Loucy (cell line): ENCODE measurements at regions not wholly inside any gene's neighbourhood (a gene's known extent, or its start where the extent isn't known, plus 50 kb on each side); places are given as distances from the start of the nearest gene placed in this dataset.

Source experiments
- H2AFZ ChIP-seq: fragments of 200-600 bp; sonication (generic); 2 replicates; pipeline ENCODE4 v1.6.0; 2016; ENCODE audit warnings: antibody characterized with exemption, mild to moderate bottlenecking, low read length, moderate library complexity
- H3F3A ChIP-seq: fragments of 200-600 bp; 2 replicates; pipeline ENCODE4 v1.6.0; 2016; ENCODE audit warnings: antibody characterized with exemption, low read depth, mild to moderate bottlenecking
- H3K27me3 ChIP-seq: fragments of 200-600 bp; sonication (generic); 2 replicates; pipeline ENCODE4 v1.6.1; 2014; ENCODE audit warnings: low read length, mild to moderate bottlenecking; ENCODE audit not compliant: insufficient read depth, poor library complexity, severe bottlenecking
- H3K36me3 ChIP-seq: fragments of 200-600 bp; sonication (generic); 2 replicates; pipeline ENCODE4 v1.6.1; 2016; ENCODE audit warnings: low read length; ENCODE audit not compliant: insufficient read depth
- H3K4me1 ChIP-seq: fragments of 200-600 bp; sonication (generic); 2 replicates; pipeline ENCODE4 v1.5.1; 2014; ENCODE audit warnings: low read length, mild to moderate bottlenecking; ENCODE audit not compliant: insufficient read depth, poor library complexity, severe bottlenecking
- H3K4me2 ChIP-seq: fragments of 200-600 bp; sonication (generic); 2 replicates; pipeline ENCODE4 v1.6.0; 2014; ENCODE audit warnings: antibody characterized with exemption, low read length, low read depth, mild to moderate bottlenecking; ENCODE audit not compliant: poor library complexity, severe bottlenecking
- H3K4me3 ChIP-seq: fragments of 200-600 bp; sonication (generic); 2 replicates; pipeline ENCODE4 v1.5.1; 2014; ENCODE audit warnings: low read length, mild to moderate bottlenecking, mixed read lengths; ENCODE audit not compliant: poor library complexity, severe bottlenecking
- H3K79me2 ChIP-seq: fragments of 200-600 bp; sonication (generic); 2 replicates; pipeline ENCODE4 v1.6.1; 2014; ENCODE audit warnings: low read length; ENCODE audit not compliant: insufficient read depth
- H3K9ac ChIP-seq: fragments of 200-600 bp; sonication (generic); 2 replicates; pipeline ENCODE4 v1.6.0; 2014; ENCODE audit warnings: mild to moderate bottlenecking, low read depth, low read length, moderate library complexity; ENCODE audit not compliant: poor library complexity, severe bottlenecking
- H3K9me2 ChIP-seq: fragments of 200-600 bp; sonication (generic); replicated peaks from 2 replicates; pipeline ENCODE4 v1.6.1; 2016; ENCODE audit warnings: low read depth, low read length, mixed read lengths
- H3K9me3 ChIP-seq: fragments of 200-600 bp; sonication (generic); 2 replicates; pipeline ENCODE4 v1.6.1; 2014; ENCODE audit warnings: mild to moderate bottlenecking, antibody characterized with exemption, low read length, low read depth; ENCODE audit not compliant: insufficient read depth
- H4K20me1 ChIP-seq: fragments of 200-600 bp; sonication (generic); 2 replicates; pipeline ENCODE4 v1.6.0; 2014; ENCODE audit warnings: antibody characterized with exemption, low read length, mild to moderate bottlenecking; ENCODE audit not compliant: insufficient read depth, poor library complexity, severe bottlenecking
- EZH2phosphoT487 ChIP-seq: fragments of 200-600 bp; IDR thresholded peaks from 2 replicates; pipeline ENCODE4 v1.6.1; 2018; ENCODE audit warnings: antibody characterized with exemption, mild to moderate bottlenecking, moderate library complexity, borderline replicate concordance
- TF ChIP-seq, protein P1 (sequence below): fragments of 200-600 bp; sonication (generic); conservative IDR thresholded peaks from 2 replicates; pipeline ENCODE4 v1.5.1; 2014; ENCODE audit warnings: mild to moderate bottlenecking, antibody characterized with exemption, low read length

DNA sequence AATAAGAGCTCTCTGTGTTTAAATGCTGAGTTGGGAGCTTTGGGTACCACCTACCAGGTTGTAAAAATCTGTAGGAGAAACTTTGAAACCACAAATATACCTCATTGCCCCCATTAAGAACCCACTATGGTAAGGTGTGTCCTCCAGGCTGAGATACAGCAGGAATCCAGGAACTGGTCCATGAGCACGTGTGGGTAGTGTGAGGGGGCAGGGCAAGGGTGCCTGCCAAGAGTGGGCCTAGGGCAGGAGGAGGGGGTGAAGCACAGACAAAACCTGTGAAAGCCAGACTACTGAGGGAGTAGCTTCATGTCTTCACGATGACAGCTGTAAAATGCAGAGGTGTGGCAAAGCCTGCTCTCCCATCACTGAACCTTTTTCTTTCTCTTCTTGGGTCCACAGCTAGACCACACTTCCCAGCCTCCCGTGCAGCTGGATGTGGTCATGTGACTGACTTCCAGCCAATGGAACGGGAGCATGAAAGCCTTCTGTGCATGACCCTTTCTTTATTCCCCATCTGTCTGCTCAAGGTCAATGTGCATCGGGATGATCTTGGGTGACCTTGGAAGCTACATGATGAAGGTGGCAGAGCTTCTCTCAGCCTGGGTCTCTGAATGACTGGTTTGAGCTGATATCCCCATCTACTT, 51.1 kb upstream of the POMGNT2 start:
- no peaks in the 10 kb centered on the region for H3K36me3 ChIP-seq
- no peaks in the 10 kb centered on the region for H3F3A ChIP-seq
- no peak overlapping the region for H3K4me3 ChIP-seq
- no peak overlapping the region for H3K9ac ChIP-seq
- H3K4me2 ChIP-seq: peak overlapping the region; percentile 16
- no peaks in the 10 kb centered on the region for H3K79me2 ChIP-seq
- H3K4me1 ChIP-seq: peaks cover 13% of the 10 kb centered on the region
- H3K9me3 ChIP-seq: no peaks in the 10 kb centered on the region
- peak overlapping the region; percentile 47 for H2AFZ ChIP-seq
- TF ChIP-seq EZH2phosphoT487: no peak
- TF ChIP-seq, protein P1, sequence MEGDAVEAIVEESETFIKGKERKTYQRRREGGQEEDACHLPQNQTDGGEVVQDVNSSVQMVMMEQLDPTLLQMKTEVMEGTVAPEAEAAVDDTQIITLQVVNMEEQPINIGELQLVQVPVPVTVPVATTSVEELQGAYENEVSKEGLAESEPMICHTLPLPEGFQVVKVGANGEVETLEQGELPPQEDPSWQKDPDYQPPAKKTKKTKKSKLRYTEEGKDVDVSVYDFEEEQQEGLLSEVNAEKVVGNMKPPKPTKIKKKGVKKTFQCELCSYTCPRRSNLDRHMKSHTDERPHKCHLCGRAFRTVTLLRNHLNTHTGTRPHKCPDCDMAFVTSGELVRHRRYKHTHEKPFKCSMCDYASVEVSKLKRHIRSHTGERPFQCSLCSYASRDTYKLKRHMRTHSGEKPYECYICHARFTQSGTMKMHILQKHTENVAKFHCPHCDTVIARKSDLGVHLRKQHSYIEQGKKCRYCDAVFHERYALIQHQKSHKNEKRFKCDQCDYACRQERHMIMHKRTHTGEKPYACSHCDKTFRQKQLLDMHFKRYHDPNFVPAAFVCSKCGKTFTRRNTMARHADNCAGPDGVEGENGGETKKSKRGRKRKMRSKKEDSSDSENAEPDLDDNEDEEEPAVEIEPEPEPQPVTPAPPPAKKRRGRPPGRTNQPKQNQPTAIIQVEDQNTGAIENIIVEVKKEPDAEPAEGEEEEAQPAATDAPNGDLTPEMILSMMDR: no peak
- no peaks in the 10 kb centered on the region for H3K27me3 ChIP-seq
- H3K9me2 ChIP-seq: no peaks in the 10 kb centered on the region
- H4K20me1 ChIP-seq: no peaks in the 10 kb centered on the region

DNA sequence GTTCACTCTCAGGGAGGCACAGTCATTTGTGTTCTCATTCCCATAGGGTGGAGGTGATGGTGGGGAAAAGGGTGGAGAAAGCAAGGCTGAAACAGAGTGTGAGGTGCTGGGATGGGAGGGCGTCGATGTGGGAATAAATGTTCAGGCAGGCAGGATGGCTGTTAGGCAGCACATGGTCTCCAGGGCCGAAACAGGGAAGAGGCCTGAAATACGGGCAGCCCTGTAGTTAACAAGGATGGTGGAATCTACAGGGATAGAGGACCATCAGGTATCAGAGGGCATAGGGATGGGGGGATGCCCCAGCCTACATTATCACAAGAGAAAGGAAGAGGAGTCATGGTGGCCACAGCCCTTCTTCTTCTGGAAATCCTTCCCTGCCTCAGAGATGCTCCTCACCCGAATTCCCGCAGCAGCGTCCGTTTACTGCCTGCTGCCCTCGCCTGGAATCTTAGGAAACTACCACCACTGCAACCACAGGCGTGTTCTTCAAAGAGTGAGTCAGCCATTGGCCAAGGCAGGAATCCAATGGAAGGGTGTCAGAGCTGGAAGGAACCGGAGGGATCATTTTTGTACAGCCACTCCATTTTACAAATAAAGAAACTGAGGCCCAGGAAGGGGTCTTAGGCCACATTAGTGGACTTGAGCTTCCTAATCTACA, 49.7 kb upstream of the POMGNT2 start:
- H3F3A ChIP-seq: no peaks in the 10 kb centered on the region
- no peaks in the 10 kb centered on the region for H4K20me1 ChIP-seq
- peak overlapping the region; percentile 60; the same call in 1 of the 2 replicates for H2AFZ ChIP-seq
- no peak overlapping the region for H3K4me3 ChIP-seq
- H3K9me3 ChIP-seq: no peaks in the 10 kb centered on the region
- no peaks in the 10 kb centered on the region for H3K36me3 ChIP-seq
- no peak for TF ChIP-seq EZH2phosphoT487
- TF ChIP-seq, protein P1: peak; percentile 16; the same call in 1 of the 2 replicates
- H3K4me1 ChIP-seq: peaks cover 13% of the 10 kb centered on the region
- H3K27me3 ChIP-seq: no peaks in the 10 kb centered on the region
- no peak overlapping the region for H3K9ac ChIP-seq
- H3K4me2 ChIP-seq: peak overlapping the region; percentile 8
- no peaks in the 10 kb centered on the region for H3K9me2 ChIP-seq
- H3K79me2 ChIP-seq: no peaks in the 10 kb centered on the region
